ENCODE measurements at regions not wholly inside any gene's neighbourhood (a gene's known extent, or its start where the extent isn't known, plus 50 kb on each side); places are given as distances from the start of the nearest gene placed in this dataset.

DNA sequence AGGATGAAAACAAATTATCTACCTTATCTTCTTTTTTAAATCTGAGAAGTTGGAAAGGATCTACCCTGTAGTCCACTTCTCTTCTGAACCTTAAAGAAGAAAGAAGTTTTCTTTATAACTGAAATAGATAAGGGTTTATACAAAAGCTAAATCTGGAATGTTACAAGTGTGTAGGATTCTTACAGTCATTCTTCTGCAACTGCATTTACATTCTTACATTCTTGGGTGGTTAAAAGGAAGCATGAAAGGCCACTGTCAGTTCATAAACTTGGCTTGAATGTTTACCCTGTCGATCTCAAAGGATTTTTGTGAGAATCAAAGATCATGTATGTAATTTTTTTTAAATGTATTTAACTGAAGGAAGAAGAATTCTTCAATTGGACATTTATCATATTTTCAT, 142.1 kb upstream of the BRINP3 start:
- TF ChIP-seq YY1 (IDR thresholded peaks at IDR 0.05; ENCODE audit: insufficient read depth, insufficient read length), result no peak
- no peak for TF ChIP-seq SUZ12 (IDR thresholded peaks at IDR 0.05; ENCODE audit: extremely low read depth, insufficient read depth, insufficient read length)

Measured in NT2/D1 (cell line).